Smooth muscle cell (in vitro differentiated cells): ENCODE measurements at regions not wholly inside any gene's neighbourhood (a gene's known extent, or its start where the extent isn't known, plus 50 kb on each side); places are given as distances from the start of the nearest gene placed in this dataset.
A peak's percentile ranks its signal among the peaks of the same experiment; 100 is the strongest.

Source experiments
- DNase-seq: peaks from one replicate; lab custom pipeline; 2025; ENCODE audit not compliant: unreplicated experiment; lab: John Stamatoyannopoulos, UW
- H2AFZ ChIP-seq: fragments of 200-600 bp; sonication (generic); 2 replicates; pipeline ENCODE4 v1.6.0; 2016; ENCODE audit warnings: antibody characterized with exemption, low read depth, mild to moderate bottlenecking
- H3F3A ChIP-seq: fragments of 200-600 bp; sonication (generic); 2 replicates; pipeline ENCODE4 v1.6.0; 2017; ENCODE audit warnings: antibody characterized with exemption, low read depth
- H3K27ac ChIP-seq: fragments of 200-600 bp; sonication (generic); 2 replicates; pipeline ENCODE4 v1.5.1; 2016; ENCODE audit warnings: low read depth, mild to moderate bottlenecking
- H3K27me3 ChIP-seq: fragments of 200-600 bp; sonication (generic); 2 replicates; pipeline ENCODE4 v1.6.1; 2016; ENCODE audit warnings: low read depth, mild to moderate bottlenecking
- H3K36me3 ChIP-seq: fragments of 200-600 bp; sonication (generic); 2 replicates; pipeline ENCODE4 v1.5.1; 2016; ENCODE audit warnings: low read depth
- H3K4me1 ChIP-seq: fragments of 200-600 bp; sonication (generic); 2 replicates; pipeline ENCODE4 v1.5.1; 2016; ENCODE audit warnings: low read depth
- H3K4me2 ChIP-seq: fragments of 200-600 bp; sonication (generic); 2 replicates; pipeline ENCODE4 v1.6.0; 2016; ENCODE audit warnings: mild to moderate bottlenecking
- H3K4me3 ChIP-seq: fragments of 200-600 bp; sonication (generic); 2 replicates; pipeline ENCODE4 v1.5.1; 2016; ENCODE audit warnings: mild to moderate bottlenecking
- H3K79me2 ChIP-seq: fragments of 200-600 bp; sonication (generic); 2 replicates; pipeline ENCODE4 v1.6.0; 2016; ENCODE audit warnings: low read depth, mild to moderate bottlenecking
- H3K9ac ChIP-seq: fragments of 200-600 bp; sonication (generic); 2 replicates; pipeline ENCODE4 v1.6.0; 2016; ENCODE audit warnings: low read depth
- H3K9me3 ChIP-seq: fragments of 200-600 bp; sonication (generic); replicated peaks from 2 replicates; pipeline ENCODE4 v1.5.1; 2016; ENCODE audit warnings: low read depth
- H4K20me1 ChIP-seq: fragments of 200-600 bp; sonication (generic); 2 replicates; pipeline ENCODE4 v1.6.0; 2016; ENCODE audit warnings: low read depth
- CTCF ChIP-seq: fragments of 200-600 bp; sonication (generic); IDR thresholded peaks from 2 replicates; pipeline ENCODE4 v1.5.1; 2017; ENCODE audit warnings: borderline replicate concordance, mild to moderate bottlenecking, antibody characterized with exemption; ENCODE audit not compliant: insufficient read depth, poor library complexity, severe bottlenecking
- WGBS: methylation state at CpG from one replicate; pipeline ENCODE4 v1.1.7; 2016; ENCODE audit warnings: low lambda C conversion rate; 5-methylcytosine and 5-hydroxymethylcytosine counted together

- Histone ChIP-seq H3K27me3 (no peaks in the 10 kb centered on the region), H2AFZ (peak overlapping the region; percentile 5), H3K27ac (peak overlapping the region; percentile 92), H3K9ac (no peak overlapping the region), H3K36me3 (no peaks in the 10 kb centered on the region), H3K4me1 (peaks cover 8% of the 10 kb centered on the region), H3K9me3 (no peaks in the 10 kb centered on the region), H3K4me3 (no peak overlapping the region), H3F3A (no peaks in the 10 kb centered on the region), H3K79me2 (no peaks in the 10 kb centered on the region), H4K20me1 (no peaks in the 10 kb centered on the region), H3K4me2 (peak overlapping the region; percentile 66)
- no peak for DNase-seq
- TF ChIP-seq CTCF: no peak
Observed at GRCh38 chr5:39519079-39519478, 94.3 kb upstream of the DAB2 start.

- no peaks in the 10 kb centered on the region for H3K9me3 ChIP-seq
- H4K20me1 ChIP-seq: no peaks in the 10 kb centered on the region
- DNase-seq: no peak
- H3K4me2 ChIP-seq: peak overlapping the region; percentile 66
- H2AFZ ChIP-seq: peak overlapping the region; percentile 5
- 35% methylated on average over 3 of the region's 3 CpGs for WGBS
- peak overlapping the region; percentile 24 for H3K9ac ChIP-seq
- peak overlapping the region; percentile 92 for H3K27ac ChIP-seq
- no peaks in the 10 kb centered on the region for H3K36me3 ChIP-seq
- peaks cover 8% of the 10 kb centered on the region for H3K4me1 ChIP-seq
- no peak for TF ChIP-seq CTCF
- no peaks in the 10 kb centered on the region for H3K27me3 ChIP-seq
- H3F3A ChIP-seq: no peaks in the 10 kb centered on the region
- no peaks in the 10 kb centered on the region for H3K79me2 ChIP-seq
- H3K4me3 ChIP-seq: no peak overlapping the region
Observed at GRCh38 chr5:39518516-39518915, 93.7 kb upstream of the DAB2 start.

- no peak for TF ChIP-seq CTCF
- peak overlapping the region; percentile 92 for H3K27ac ChIP-seq
- H3K9ac ChIP-seq: no peak overlapping the region
- H3K36me3 ChIP-seq: no peaks in the 10 kb centered on the region
- H4K20me1 ChIP-seq: no peaks in the 10 kb centered on the region
- no peaks in the 10 kb centered on the region for H3K9me3 ChIP-seq
- H2AFZ ChIP-seq: no peak overlapping the region
- H3K4me3 ChIP-seq: no peak overlapping the region
- H3K4me2 ChIP-seq: peak overlapping the region; percentile 66
- H3K27me3 ChIP-seq: no peaks in the 10 kb centered on the region
- H3K79me2 ChIP-seq: no peaks in the 10 kb centered on the region
- H3F3A ChIP-seq: no peaks in the 10 kb centered on the region
- peaks cover 8% of the 10 kb centered on the region for H3K4me1 ChIP-seq
- DNase-seq: no peak
Observed at GRCh38 chr5:39517800-39518199, 93.0 kb upstream of the DAB2 start.

- Histone ChIP-seq H3K4me3 (no peak overlapping the region), H3K27ac (no peak overlapping the region), H3K79me2 (no peaks in the 10 kb centered on the region), H3K9ac (no peak overlapping the region), H2AFZ (no peak overlapping the region), H3K36me3 (no peaks in the 10 kb centered on the region), H3K4me2 (no peak overlapping the region), H3K4me1 (peaks cover 8% of the 10 kb centered on the region), H3F3A (no peaks in the 10 kb centered on the region), H3K9me3 (no peaks in the 10 kb centered on the region), H4K20me1 (no peaks in the 10 kb centered on the region), H3K27me3 (no peaks in the 10 kb centered on the region)
- DNase-seq: no peak
- no peak for TF ChIP-seq CTCF
- 97% methylated on average over 4 of the region's 4 CpGs for WGBS
Observed at GRCh38 chr5:39515881-39516280, 91.1 kb upstream of the DAB2 start.
